EL (cell line): ENCODE measurements at regions not wholly inside any gene's neighbourhood (a gene's known extent, or its start where the extent isn't known, plus 50 kb on each side); places are given as distances from the start of the nearest gene placed in this dataset.
"Not testable (repeated sequence)": the region's sequence is repeated elsewhere in the genome, so short reads cannot be mapped to it uniquely, and the experiment has no call there.

Experiments used
- DNase-seq: peaks from one replicate; pipeline ENCODE4 v3.0.0-alpha.2; 2016

DNA sequence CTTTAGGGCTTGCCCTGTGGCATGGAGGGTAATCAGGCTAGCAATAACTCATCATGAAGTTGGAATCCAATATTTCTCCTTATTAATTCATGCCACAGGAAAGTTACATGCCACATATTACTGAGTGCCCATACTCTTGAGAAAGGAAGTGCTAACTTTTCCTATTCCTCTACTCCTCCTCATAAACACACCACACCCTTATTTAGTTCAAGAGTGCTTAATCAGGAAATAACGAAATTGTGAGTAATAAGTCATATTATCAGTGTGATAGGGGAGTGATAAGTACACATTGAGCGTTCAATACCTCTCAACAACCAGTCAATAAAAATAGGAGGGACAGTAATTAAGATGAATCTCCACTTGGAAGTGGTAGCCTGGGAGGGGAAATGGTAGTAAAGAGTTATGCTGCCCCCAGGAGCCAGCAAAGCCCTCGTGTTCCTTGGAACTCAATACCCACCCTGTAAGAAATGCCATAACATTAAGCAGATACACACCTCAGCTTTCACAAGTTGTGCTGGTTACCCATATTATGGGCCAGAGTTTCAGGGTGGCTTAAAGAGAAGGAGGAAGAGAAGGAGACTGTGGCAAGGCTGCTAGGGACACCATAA lies 410.0 kb upstream of the NR3C2 start:
- DNase-seq, result no peak

DNA sequence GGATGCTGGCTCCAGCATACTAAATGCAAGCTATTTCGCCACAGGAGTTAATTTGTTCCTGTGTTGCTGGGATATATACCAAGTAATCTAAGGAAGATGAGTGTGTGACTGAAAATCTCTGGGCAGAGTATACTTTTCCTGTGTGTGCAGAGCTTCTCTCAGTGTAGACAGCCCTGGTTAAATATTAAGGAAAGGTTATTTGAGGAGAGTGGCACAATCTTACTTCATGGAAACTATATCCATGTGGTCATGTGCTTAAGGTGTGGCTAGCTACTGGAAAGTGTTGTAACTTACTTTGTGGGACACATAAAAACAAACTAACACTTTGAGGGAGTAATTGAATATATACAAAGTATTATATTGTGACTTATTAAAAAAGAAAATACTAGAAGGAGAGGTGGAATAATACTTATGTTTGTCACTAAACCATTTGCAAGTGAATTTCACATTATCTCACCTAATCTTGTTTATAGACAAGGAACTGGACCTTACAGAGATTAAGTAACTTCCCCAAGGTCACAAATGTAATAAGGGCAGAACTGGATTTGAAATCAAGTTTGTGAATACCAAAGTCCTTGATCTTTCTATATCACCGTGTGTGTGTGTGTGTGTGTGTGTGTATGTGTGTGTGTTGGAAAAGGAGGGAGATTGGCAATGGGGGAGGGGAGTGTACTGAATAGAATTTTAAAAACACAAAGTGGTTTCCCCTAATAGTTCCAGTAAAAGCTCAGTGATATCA lies 408.2 kb upstream of the NR3C2 start:
- no peak for DNase-seq

DNA sequence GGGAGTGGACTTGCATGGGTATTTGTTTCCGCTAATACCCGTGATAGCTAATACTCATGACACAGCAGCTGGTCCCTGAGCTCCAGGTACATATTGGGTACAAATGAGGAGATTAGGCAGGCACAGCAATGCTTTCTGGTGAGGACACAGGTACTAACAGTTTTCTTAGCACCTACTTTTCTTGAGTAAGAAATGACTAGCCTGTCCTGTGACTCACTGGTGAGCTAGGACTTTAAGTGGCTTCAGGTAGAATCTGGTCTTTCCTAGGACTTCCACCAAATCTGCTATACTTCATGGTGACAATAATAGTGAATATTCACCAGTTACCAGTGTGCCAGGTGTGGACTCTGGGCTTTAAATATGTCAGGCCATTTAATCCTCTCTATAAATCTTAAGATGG lies 407.4 kb upstream of the NR3C2 start:
- no peak for DNase-seq

DNA sequence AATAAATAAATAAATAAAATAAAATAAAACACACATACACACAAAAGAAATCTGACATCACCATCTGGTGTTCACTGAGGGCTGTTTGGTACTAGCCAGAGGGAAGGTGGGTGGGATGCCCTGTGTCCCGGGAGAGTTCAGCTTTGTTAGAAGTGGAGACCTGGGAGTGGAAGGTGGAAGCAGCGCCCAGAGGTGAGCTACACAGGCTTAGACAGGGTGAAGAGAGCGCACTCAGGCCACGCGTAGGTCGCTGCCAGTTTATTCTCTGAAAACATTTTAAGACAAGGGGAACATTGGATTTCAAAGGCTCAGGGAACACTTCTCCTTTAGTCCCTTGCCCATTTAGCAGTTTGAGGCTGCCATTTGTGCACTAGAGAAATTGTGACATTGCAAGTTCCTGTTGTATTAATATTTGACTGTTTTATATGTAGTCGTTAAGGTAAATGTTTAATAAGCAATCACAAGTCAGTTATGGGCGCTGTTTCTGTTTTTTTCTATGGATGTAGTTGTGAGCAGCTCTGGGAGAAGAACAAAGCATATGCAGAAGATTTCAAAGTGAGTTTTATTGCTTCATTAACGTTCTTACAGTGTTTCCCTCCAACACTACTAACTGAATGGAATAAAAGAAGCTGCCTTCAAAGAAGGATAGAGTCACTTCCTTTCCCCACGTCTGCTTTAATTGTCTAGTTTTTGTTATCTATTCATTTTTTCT lies 405.5 kb upstream of the NR3C2 start:
- DNase-seq, result no peak

DNA sequence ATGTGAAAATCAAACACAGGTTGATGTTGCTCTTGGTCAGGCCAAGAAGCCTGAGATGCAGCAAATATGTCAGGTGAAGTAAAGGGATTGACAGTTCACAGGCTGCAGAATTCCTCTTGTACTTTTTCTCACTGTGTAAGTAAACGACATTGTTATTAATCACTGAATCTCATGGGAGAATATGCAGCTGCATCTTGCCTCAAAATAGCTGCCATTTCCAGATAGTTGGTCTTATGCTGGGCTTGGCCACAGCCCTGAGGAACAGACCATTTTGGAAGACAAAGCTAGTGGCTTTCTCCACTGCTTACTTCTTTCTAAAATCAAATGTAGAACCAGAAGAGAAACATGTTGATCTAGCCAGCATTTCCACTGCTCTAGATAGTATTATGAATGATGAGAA lies 403.4 kb upstream of the NR3C2 start:
- no peak for DNase-seq

DNA sequence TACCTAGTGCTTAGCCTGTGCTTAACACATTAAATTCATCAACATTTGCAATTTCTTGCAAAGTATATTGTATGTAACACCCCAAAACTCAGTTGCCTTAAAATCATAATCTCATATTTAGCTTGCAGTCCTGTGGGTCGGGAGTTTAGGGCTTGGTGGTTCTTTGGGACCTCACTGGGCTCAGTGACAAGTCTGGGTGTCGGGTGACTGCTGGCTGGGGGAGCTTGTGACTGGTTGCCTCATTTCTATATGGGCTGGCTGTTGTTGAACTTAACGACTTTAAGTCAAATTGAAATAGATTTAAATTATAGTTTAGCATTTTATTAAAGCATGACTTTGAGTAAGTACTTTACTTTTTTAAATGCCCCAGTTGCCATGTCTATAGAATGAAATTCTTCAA lies 401.4 kb upstream of the NR3C2 start:
- DNase-seq, result no peak

DNA sequence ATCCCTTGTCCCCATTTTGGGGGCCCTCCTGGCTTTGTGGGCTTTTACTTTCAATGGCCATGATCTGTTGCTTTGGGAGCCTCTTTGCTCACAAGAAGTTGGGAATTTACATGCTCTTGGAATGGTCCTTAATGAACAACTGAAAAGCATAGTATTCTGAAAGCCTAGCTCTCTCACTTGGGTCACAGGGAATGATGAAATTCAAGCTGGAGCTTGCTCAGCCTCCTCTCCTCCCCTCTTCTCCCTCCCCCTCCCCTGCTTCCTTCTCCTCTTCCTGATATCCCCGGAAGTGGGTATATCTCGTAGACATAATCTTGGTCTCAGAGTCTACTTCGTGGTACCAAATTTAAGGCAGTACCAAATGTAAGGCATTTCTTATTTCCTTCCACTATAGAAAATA lies 400.6 kb upstream of the NR3C2 start:
- DNase-seq, result no peak

DNA sequence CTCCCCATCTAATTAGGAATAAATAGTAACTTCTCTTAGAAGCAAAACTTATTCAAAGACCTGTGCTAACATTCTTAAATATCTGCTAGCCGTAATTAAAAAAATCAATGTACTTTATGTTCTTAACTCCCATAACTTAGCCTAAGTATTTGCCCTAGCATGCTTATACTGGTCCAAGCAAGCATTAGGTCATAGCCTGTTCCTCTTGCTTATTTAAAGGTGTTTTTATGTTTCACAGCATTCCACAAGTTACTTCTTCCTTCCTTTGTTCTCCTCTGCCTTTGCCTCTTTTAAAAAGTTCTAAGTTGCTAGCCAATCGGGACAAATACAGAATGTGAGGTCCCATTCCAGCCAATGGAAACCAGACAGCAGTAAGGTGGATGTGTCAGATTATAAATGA lies 395.4 kb upstream of the NR3C2 start:
- DNase-seq, result not testable (repeated sequence)

DNA sequence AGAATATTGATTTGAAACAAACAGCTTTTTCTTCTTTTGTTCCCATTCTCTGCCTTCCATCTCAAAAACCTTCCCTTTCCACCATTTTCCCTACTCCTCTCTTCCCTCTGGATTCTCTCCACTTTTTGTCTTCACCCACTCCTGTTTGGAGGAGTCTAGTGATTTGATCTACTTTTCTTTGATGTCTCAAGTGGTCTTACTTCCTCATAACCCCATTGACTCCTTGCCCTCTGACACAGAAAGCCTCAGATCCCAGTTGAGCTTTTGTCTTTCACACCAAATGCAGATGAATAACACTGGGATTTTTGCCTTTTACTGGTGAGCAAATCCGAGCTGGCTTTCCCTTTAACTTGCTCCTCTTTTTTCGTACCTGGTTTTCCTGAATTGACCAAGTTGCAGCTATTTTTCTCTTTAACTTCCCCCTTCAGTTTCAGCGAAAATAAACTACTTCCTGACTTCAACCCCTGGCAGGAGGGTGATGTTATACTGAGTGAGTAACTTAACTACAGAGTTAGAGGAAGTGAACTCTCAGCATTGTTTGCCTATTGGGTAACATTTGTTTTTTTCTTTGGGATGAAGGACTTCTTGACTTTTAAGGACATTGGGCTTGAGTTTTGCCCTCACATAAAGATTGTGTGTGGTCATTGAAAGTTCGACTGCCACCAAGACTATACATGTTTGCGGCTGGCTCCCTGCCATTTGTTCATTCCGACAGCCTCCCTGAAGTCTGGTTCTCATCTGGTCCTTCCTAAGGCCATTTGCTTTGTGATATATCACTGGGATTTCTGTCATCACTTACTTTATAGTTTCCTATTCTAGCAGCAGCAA lies 392.8 kb upstream of the NR3C2 start:
- peak; percentile 14 for DNase-seq

DNA sequence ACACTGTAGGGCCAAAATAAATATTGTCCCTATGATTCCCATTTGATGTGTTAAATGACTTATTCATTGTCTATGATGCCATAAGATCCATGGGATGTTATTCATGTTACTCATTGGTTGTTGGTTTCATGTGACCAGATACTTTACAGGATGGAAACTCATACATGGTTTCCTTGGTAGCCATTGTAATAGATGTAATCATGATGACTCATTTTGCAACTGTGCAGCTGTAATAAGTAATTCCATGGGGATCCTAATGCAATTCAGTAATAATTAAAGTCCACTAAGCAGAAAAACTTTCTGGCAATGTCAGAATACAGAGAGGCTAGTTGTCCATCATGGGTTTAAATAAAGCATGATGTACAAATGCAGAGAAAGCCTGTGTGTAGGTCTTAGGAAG lies 389.7 kb upstream of the NR3C2 start:
- DNase-seq, result peak; percentile 68

DNA sequence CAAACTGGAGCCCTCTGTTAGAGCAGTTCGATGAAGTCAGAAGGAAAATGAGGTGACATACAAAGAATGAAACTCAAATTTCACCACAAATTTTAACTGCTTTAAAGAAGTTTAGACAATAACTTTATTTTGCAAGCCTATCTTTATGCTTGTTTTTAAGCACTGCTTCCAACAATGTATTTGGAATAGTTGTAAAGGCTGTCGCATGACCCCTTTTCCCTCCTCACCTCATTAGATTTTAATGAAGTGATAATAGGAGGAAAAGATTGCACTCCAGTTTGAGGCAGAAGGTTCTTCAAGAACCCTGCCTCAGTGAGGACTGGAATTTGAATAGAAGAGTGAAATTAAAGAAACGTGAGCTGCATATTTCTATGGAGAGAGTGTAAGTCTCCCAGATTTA lies 386.1 kb upstream of the NR3C2 start:
- DNase-seq, result no peak

DNA sequence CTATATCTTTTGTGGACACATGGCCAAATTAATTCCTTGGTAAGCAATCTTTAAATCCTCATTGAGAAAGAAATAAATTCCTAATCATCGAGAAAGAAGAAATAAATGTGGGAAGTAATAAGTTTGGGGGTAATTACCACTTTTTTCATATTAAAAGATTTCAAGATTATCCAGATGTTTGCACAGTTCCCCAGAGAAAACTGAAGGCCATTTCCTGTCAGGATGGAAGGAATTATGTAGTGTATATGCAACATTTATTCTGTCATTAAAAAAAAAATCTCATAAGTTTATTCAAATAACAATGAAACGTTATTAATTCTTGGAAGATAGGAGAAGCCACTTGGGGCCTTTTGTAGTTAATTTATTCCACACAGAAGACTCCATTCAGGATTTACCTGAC lies 385.6 kb upstream of the NR3C2 start:
- DNase-seq, result no peak

DNA sequence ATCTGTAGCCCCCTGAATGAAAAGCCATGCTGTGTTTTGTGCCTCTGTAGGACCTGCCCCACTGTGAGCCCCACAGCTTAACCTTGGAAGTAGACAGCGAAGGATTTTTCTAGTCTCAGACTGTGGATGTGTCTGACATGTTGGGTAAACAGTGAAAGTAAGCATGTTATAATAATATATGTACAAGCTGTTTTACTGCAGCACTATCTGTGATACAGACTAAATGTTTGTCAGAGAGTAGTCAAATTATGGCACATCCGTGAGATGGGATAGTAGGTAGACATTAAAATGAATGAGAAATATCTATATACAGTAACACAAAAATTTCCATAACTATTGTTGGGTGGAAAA lies 381.2 kb upstream of the NR3C2 start:
- DNase-seq, result no peak

DNA sequence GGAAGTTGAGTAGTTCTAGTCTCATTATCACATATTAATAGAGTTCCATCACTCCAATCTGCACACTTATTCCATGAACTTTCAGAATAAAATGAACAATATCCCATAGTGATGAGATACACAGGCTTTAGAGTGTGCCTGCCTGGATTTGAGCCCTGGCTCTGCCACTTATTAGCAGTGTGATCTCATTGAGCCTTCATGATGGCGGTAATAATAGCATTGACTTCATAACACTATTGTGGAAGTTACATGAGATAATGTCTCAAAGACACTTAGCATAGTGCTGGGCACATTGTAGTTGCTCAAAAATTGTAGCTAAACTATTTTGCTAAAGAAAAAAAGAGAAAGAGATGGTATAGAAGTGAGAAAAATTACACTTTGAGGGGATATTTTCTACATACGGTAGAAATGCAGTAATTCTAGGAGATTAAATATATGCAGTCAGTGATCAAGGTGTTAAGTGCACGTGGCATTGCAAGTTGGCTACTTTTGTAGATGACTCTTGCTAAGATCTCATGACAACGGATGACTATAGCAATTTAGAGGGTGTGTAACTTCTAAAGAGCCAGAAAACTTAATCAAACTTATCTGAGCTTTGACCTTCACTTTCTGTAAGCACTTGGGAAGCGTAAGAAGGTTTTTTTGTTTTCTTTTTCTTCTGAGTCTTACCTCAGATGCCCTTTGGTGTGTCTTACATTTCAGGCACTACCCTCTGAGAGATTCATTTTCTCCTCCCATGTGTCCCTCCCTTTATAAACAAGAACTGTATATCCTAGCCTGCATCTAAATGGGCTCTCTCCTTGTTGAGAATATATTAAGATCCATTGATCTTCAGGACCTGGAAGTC lies 380.6 kb upstream of the NR3C2 start:
- no peak for DNase-seq

DNA sequence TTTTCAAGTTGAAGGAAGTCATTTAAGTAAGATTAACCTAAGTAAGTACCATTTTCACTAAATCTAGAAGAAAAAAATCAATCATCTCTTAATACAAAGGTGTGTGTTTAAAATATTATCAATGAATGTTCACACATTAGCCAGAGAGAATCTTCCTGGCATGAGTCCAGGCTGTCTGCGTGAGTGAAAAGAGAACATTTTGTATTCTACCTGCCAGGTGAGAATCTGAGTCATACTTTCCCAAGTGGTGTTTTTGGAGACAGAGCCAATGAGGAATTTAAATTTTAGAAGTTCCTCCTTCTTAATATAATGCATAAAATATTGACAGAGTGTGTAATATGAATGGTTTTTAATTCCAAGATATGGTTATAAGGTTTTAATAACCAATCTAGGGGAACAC lies 371.8 kb upstream of the NR3C2 start:
- DNase-seq, result no peak

DNA sequence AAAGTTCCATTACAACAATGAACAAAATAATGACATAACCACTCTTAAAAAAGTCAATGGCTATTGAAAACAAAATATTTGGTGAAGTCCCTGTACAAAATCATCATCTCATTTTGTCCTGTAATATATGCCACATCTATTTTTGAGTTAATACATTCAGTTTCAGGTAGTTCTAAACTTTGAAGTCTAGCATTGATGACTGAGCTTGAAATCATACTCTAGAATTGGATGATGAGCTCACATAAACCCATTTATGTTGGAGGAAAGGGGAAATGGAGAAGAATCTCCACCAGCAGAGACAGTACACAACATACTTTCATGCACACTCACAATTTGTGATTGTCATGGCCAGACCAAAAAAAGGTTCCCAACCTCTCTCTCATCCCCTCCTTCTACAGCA lies 371.1 kb upstream of the NR3C2 start:
- no peak for DNase-seq

DNA sequence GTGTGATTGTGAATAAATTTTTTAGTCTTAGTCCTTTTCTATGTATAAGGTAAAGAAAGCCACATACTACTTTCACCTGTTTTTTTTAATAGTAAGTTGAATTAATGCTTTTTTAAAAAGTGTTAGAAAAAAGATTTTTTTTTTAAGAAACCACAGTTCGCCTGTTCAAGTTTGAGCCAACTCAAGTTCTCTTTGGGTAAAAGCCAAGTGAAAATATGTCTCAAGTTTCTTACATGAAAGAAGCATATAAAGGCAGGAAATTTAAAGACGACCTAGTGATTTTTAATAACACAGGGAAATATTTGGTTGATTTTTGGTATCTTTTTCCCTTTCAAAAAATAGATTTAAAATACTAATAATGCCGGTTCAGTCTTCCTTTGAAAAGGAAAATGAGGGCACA lies 369.9 kb upstream of the NR3C2 start:
- no peak for DNase-seq

DNA sequence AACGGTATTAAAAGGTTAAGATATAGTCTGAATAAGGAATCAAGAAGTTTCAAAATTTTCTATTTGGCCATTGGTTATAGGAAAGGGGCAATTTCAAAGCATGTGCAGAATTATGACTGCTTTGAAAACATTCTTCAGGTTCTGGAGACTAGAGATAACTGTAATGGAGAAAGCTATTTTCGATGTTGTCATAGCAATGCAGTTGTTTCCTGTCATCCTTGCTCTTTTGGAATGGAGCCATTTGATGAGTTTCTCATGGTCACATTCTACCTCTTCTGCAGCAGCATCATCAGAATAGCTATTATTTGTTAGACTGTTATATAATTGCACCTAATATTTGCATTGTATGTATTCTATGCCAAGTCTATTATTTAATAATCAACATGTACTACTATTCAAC lies 368.2 kb upstream of the NR3C2 start:
- DNase-seq, result no peak

DNA sequence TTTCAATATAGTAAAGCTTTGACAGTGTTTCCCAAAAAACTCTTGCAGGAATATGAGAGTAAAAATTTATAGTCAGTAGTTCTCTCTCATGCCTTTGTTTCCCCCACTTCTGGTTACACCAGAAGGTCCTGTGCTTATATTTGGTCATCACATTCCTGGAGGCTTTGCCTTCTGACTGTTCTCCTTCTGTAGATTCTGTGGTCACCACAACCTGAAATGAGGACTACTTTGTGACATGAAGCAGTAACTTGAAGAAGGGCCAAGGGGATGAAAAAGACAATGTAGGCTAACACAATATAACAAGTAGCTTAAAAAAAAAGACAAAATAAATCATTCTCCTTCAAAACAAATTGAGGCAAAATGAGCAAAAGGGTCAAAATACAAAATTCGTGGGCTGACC lies 366.2 kb upstream of the NR3C2 start:
- no peak for DNase-seq

DNA sequence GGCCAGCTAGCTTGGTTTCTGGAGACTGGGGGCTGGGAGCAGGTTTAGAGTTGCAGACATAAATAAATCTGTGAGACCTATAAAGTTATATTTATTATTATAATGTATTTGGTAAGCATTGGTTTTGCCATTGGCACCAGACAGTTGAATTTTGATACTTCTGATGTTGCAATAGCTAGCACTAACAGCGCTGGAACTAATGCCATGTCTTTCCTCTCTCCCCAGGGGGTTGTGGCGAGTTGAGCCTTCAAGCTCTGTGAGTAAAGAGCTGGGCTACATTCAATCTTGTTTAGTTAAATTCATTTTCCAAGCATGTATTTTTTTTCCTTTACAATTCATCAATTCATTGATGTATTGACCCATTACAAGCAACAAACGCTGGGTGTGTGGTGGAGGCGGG lies 358.7 kb upstream of the NR3C2 start:
- DNase-seq, result no peak

DNA sequence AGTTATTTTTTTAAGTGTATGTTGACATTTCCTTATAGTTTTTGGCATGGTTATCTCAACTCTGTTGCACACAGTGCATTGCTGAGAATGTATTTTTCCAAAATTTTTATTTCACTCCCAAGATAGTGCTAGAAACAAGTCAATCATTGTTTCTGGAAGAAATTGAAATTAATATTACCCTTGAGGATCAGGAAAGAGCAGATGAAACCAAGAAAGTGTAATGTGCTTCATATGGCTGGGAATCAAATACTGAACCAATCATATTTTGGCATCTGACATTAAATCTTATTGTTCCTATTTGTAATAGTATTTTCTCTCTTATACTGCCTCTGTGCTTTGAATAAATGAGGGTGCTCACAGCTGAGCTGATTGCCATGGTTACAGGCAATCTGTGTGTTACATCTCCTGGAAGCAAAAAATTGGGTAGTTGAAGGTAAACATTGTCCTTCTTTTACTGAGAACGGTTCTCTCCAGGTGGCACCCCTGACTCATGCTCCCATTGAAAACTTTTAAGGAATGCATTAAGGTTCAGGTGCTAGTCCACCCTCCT lies 358.2 kb upstream of the NR3C2 start:
- no peak for DNase-seq

DNA sequence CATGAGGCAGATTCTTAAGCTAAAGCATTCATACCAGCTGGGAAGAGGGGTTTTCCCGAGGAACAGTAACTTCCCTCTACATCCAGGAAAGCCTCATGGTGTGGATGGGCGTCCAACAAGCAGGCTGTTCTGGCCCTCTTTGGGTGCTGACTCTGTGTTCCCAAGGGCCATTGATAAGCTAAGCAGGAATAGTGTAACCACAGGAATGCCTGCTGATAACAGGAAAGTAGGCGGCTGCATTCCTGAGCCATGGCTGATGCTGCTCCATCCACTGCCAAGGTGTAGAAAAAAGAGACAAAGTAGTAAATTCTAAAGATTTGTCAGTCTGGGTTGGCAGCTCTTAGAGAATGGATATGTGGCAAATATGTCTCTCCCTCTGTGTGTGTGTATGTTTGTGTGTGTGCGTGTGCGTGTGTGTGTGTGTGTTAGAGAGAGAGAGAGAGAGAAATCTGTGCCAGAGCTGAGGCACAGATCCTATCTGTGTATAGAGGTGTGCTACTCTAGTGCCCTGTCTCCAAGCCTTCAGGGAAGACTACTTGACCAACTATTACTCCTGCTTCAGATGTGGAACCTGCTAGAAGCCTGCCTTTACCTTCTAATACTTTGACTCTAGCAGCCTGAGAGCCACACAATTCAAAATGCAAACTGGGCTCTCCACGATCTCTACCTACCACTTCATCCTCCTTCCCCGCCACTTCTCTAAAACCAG lies 353.1 kb upstream of the NR3C2 start:
- peak; percentile 8 for DNase-seq
